ENCODE measurements at regions not wholly inside any gene's neighbourhood (a gene's known extent, or its start where the extent isn't known, plus 50 kb on each side); places are given as distances from the start of the nearest gene placed in this dataset.

DNA sequence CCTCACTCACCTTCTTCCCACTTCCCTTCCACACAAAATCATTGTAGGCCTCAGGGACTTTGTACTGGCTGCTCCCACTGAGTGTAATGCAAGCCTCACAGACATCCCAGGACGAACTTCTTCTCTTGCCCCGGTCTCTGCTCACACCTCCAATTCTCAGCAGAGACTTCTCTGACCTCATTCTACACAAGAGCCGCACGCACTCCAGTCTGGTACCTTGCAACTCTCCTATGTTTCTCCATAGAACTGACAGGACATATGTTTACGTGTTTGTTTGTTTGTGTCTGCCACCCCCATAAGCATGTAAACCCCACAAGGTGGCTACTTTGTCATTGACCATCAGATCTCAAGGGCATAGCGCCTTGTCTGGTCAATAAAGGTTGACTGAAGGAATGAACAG lies 350.8 kb downstream of the AJAP1 start:
- no peak for TF ChIP-seq CTCF (IDR thresholded peaks at IDR 0.05)
- Histone ChIP-seq H3K9ac (no peak overlapping the region), H3K4me1 (no peaks in the 10 kb centered on the region), H3K79me2 (no peaks in the 10 kb centered on the region), H3K9me3 (ENCODE audit: control insufficient read depth, low read length) (no peaks in the 10 kb centered on the region), H3K4me2 (ENCODE audit: low read length) (no peak overlapping the region), H3K4me3 (ENCODE audit: low read depth, low read length) (no peak overlapping the region), H3K36me3 (ENCODE audit: control insufficient read depth, insufficient read depth, low read length) (no peaks in the 10 kb centered on the region), H3K27me3 (ENCODE audit: control insufficient read depth, insufficient read depth, low read length) (no peaks in the 10 kb centered on the region), H3K27ac (no peak overlapping the region), H2AFZ (no peak overlapping the region)

- H2AFZ ChIP-seq = no peak overlapping the region
- H3K36me3 ChIP-seq (ENCODE audit: control insufficient read depth, insufficient read depth, low read length) = no peaks in the 10 kb centered on the region
- no peaks in the 10 kb centered on the region for H3K4me1 ChIP-seq
- TF ChIP-seq CTCF (IDR thresholded peaks at IDR 0.05) = no peak
- H3K79me2 ChIP-seq = no peaks in the 10 kb centered on the region
- H3K4me2 ChIP-seq (ENCODE audit: low read length) = no peak overlapping the region
- H3K27ac ChIP-seq = no peak overlapping the region
- H3K9me3 ChIP-seq (ENCODE audit: control insufficient read depth, low read length) = no peaks in the 10 kb centered on the region
- no peaks in the 10 kb centered on the region for H3K27me3 ChIP-seq (ENCODE audit: control insufficient read depth, insufficient read depth, low read length)
- H3K9ac ChIP-seq = no peak overlapping the region
- no peak overlapping the region for H3K4me3 ChIP-seq (ENCODE audit: low read depth, low read length)
These were observed 348.3 kb downstream of the AJAP1 start for GRCh38 chr1:5002676-5003075.

GRCh38 chr1:5001466-5001865 lies 347.1 kb downstream of the AJAP1 start:
- no peaks in the 10 kb centered on the region for H3K27me3 ChIP-seq (ENCODE audit: control insufficient read depth, insufficient read depth, low read length)
- H3K9ac ChIP-seq = no peak overlapping the region
- H3K36me3 ChIP-seq (ENCODE audit: control insufficient read depth, insufficient read depth, low read length) = no peaks in the 10 kb centered on the region
- TF ChIP-seq CTCF (IDR thresholded peaks at IDR 0.05) = no peak
- H3K4me2 ChIP-seq (ENCODE audit: low read length) = no peak overlapping the region
- no peaks in the 10 kb centered on the region for H3K79me2 ChIP-seq
- H2AFZ ChIP-seq = no peak overlapping the region
- no peaks in the 10 kb centered on the region for H3K4me1 ChIP-seq
- H3K9me3 ChIP-seq (ENCODE audit: control insufficient read depth, low read length) = no peaks in the 10 kb centered on the region
- no peak overlapping the region for H3K4me3 ChIP-seq (ENCODE audit: low read depth, low read length)
- no peak overlapping the region for H3K27ac ChIP-seq

DNA sequence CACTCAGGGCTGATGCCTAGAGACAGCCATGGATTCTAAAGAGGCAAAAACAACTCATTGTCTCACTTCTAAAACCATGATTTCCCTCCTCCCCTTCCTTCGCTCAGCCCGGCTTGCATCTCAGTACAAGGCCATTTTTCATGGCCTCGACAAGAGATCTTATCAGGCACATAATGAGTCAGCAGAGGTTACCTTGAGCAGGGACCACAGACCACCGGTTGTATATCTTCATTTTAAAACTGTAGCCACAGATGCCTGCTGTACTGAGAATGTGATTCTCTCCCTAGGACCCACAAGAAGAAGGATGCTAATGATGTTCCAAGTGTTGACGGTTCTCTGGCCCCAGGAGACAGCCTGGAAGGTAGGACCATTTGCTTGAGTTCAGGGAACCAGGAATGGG lies 331.9 kb downstream of the AJAP1 start:
- no peak for TF ChIP-seq CTCF (IDR thresholded peaks at IDR 0.05)
- H3K27me3 ChIP-seq (ENCODE audit: control insufficient read depth, insufficient read depth, low read length) = no peaks in the 10 kb centered on the region
- H3K9me3 ChIP-seq (ENCODE audit: control insufficient read depth, low read length) = no peaks in the 10 kb centered on the region
- no peaks in the 10 kb centered on the region for H3K36me3 ChIP-seq (ENCODE audit: control insufficient read depth, insufficient read depth, low read length)
- no peak overlapping the region for H3K9ac ChIP-seq
- no peak overlapping the region for H3K27ac ChIP-seq
- no peaks in the 10 kb centered on the region for H3K4me1 ChIP-seq
- H2AFZ ChIP-seq = no peak overlapping the region
- H3K79me2 ChIP-seq = no peaks in the 10 kb centered on the region
- no peak overlapping the region for H3K4me2 ChIP-seq (ENCODE audit: low read length)
- no peak overlapping the region for H3K4me3 ChIP-seq (ENCODE audit: low read depth, low read length)

DNA sequence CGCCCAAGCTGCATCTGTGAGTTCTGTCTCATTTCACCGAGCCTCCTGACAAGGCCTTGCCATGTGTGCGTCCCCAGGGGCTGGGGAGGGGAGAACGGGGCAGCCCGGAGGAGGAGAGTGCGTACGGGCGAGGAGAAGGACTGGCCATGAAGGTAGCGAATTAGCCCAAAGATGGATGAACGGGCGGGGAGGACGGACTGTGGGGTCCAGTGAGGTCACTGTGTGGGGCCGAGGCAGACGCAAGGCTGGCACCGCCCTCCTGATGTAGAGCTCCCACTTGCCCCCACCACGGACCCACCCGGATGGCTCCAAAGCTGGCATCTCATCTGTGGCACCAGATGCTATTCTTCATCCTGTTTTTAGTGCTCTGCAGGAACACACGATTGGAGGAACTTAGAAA lies 330.4 kb downstream of the AJAP1 start:
- H3K4me3 ChIP-seq (ENCODE audit: low read depth, low read length) = no peak overlapping the region
- H3K27ac ChIP-seq = no peak overlapping the region
- TF ChIP-seq CTCF (IDR thresholded peaks at IDR 0.05) = no peak
- no peaks in the 10 kb centered on the region for H3K27me3 ChIP-seq (ENCODE audit: control insufficient read depth, insufficient read depth, low read length)
- H3K36me3 ChIP-seq (ENCODE audit: control insufficient read depth, insufficient read depth, low read length) = no peaks in the 10 kb centered on the region
- H2AFZ ChIP-seq = no peak overlapping the region
- no peaks in the 10 kb centered on the region for H3K9me3 ChIP-seq (ENCODE audit: control insufficient read depth, low read length)
- no peaks in the 10 kb centered on the region for H3K79me2 ChIP-seq
- H3K4me1 ChIP-seq = no peaks in the 10 kb centered on the region
- no peak overlapping the region for H3K4me2 ChIP-seq (ENCODE audit: low read length)
- no peak overlapping the region for H3K9ac ChIP-seq
